H9 (cell line): ENCODE measurements at regions not wholly inside any gene's neighbourhood (a gene's known extent, or its start where the extent isn't known, plus 50 kb on each side); places are given as distances from the start of the nearest gene placed in this dataset.

ENCODE experiments used
- DNase-seq: peaks from one replicate; pipeline ENCODE4 v3.0.0-alpha.2; 2017
- H2AFZ ChIP-seq: one replicate; pipeline ENCODE4 v1.6.1; 2013; ENCODE audit warnings: mild to moderate bottlenecking, low read length, control low read depth, moderate library complexity
- H2AK5ac ChIP-seq: 2 replicates; pipeline ENCODE4 v1.6.1; 2013; ENCODE audit warnings: low read length, control low read depth, mixed read lengths; ENCODE audit not compliant: insufficient read length
- H2BK120ac ChIP-seq: one replicate; pipeline ENCODE4 v1.6.1; 2013; ENCODE audit warnings: low read depth, mild to moderate bottlenecking, low read length, control low read depth, inconsistent platforms; ENCODE audit not compliant: poor library complexity, severe bottlenecking
- H2BK12ac ChIP-seq: 2 replicates; pipeline ENCODE4 v1.6.1; 2013; ENCODE audit warnings: low read length, control low read depth, mixed read lengths, low read depth; ENCODE audit not compliant: insufficient read length
- H2BK15ac ChIP-seq: 2 replicates; pipeline ENCODE4 v1.6.1; 2013; ENCODE audit warnings: low read depth, low read length, control low read depth
- H2BK20ac ChIP-seq: one replicate; pipeline ENCODE4 v1.6.1; 2013; ENCODE audit warnings: low read depth, mild to moderate bottlenecking, low read length, control low read depth, inconsistent platforms; ENCODE audit not compliant: poor library complexity, severe bottlenecking
- H2BK5ac ChIP-seq: 2 replicates; pipeline ENCODE4 v1.6.1; 2013; ENCODE audit warnings: low read length, control low read depth, mixed read lengths; ENCODE audit not compliant: insufficient read length
- H3K14ac ChIP-seq: 2 replicates; pipeline ENCODE4 v1.6.1; 2013; ENCODE audit warnings: low read length, control low read depth; ENCODE audit not compliant: insufficient read depth
- H3K18ac ChIP-seq: 2 replicates; pipeline ENCODE4 v1.6.1; 2013; ENCODE audit warnings: low read depth, mild to moderate bottlenecking, mixed read lengths, low read length, control low read depth; ENCODE audit not compliant: insufficient read length
- H3K23ac ChIP-seq: 2 replicates; pipeline ENCODE4 v1.6.1; 2013; ENCODE audit warnings: low read length, control low read depth, mixed read lengths, low read depth; ENCODE audit not compliant: insufficient read length
- H3K23me2 ChIP-seq: 2 replicates; pipeline ENCODE4 v1.6.1; 2013; ENCODE audit warnings: low read depth, mild to moderate bottlenecking, mixed read lengths, low read length, control low read depth; ENCODE audit not compliant: insufficient read length, poor library complexity, severe bottlenecking
- H3K27ac ChIP-seq: 2 replicates; pipeline ENCODE4 v1.5.1; 2013; ENCODE audit warnings: low read length, control low read depth, mixed read lengths, low read depth; ENCODE audit not compliant: insufficient read length
- H3K27me3 ChIP-seq: 2 replicates; pipeline ENCODE4 v1.6.1; 2013; ENCODE audit warnings: low read length, control low read depth, inconsistent platforms; ENCODE audit not compliant: insufficient read depth
- H3K4ac ChIP-seq: 2 replicates; pipeline ENCODE4 v1.6.1; 2013; ENCODE audit warnings: low read depth, mild to moderate bottlenecking, control low read depth, inconsistent platforms, low read length, moderate library complexity
- H3K4me1 ChIP-seq: 2 replicates; pipeline ENCODE4 v1.6.1; 2013; ENCODE audit warnings: low read length, control low read depth, inconsistent platforms; ENCODE audit not compliant: insufficient read depth
- H3K4me2 ChIP-seq: 2 replicates; pipeline ENCODE4 v1.6.1; 2013; ENCODE audit warnings: low read length, control low read depth, mixed read lengths; ENCODE audit not compliant: insufficient read length, insufficient read depth
- H3K56ac ChIP-seq: 2 replicates; pipeline ENCODE4 v1.6.1; 2013; ENCODE audit warnings: low read depth, mild to moderate bottlenecking, mixed read lengths, low read length, control low read depth; ENCODE audit not compliant: insufficient read length
- H3K79me1 ChIP-seq: 2 replicates; pipeline ENCODE4 v1.6.1; 2013; ENCODE audit warnings: low read depth, mild to moderate bottlenecking, moderate library complexity, low read length, control low read depth, inconsistent platforms; ENCODE audit not compliant: insufficient read depth, poor library complexity, severe bottlenecking
- H3K79me2 ChIP-seq: 2 replicates; pipeline ENCODE4 v1.6.1; 2013; ENCODE audit warnings: low read length, control low read depth, inconsistent platforms; ENCODE audit not compliant: insufficient read depth
- H3K9ac ChIP-seq: 2 replicates; pipeline ENCODE4 v1.6.1; 2013; ENCODE audit warnings: low read length, control low read depth, mixed read lengths; ENCODE audit not compliant: insufficient read length; ENCODE audit errors: extremely low read depth
- H3K9me3 ChIP-seq: one replicate; pipeline ENCODE4 v1.6.1; 2013; ENCODE audit warnings: low read depth, low read length, inconsistent platforms; ENCODE audit not compliant: control insufficient read depth
- H3T11ph ChIP-seq: one replicate; pipeline ENCODE4 v1.6.1; 2013; ENCODE audit warnings: mild to moderate bottlenecking, low read length, control low read depth, inconsistent platforms
- H4K20me1 ChIP-seq: one replicate; pipeline ENCODE4 v1.6.1; 2013; ENCODE audit not compliant: control insufficient read depth, insufficient read length, insufficient read depth
- H4K5ac ChIP-seq: 2 replicates; pipeline ENCODE4 v1.6.1; 2013; ENCODE audit warnings: low read depth, mild to moderate bottlenecking, mixed read lengths, low read length, control low read depth; ENCODE audit not compliant: insufficient read length
- H4K8ac ChIP-seq: replicated peaks from 2 replicates; pipeline ENCODE4 v1.6.1; 2013; ENCODE audit warnings: low read length, control low read depth, mixed read lengths, low read depth; ENCODE audit not compliant: insufficient read length
- H4K91ac ChIP-seq: 2 replicates; pipeline ENCODE4 v1.6.1; 2013; ENCODE audit warnings: low read depth, mild to moderate bottlenecking, moderate library complexity, mixed read lengths, low read length, control low read depth; ENCODE audit not compliant: insufficient read length
- H3K27ac Mint-ChIP-seq, 3 experiments: 2 replicates in 2 of 3; 3 replicates in 1 of 3; pipeline ENCODE4 v1.8.0; 2020 to 2021; ENCODE audit warnings: mixed read lengths in 3 of 3, mild to moderate bottlenecking in 1 of 3, moderate library complexity in 1 of 3
- H3K27me3 Mint-ChIP-seq: 2 replicates; pipeline ENCODE4 v1.8.0; 2021; ENCODE audit warnings: low read depth, mild to moderate bottlenecking, moderate library complexity, mixed read lengths
- H3K36me3 Mint-ChIP-seq, 3 experiments: 2 replicates in 2 of 3; 3 replicates in 1 of 3; pipeline ENCODE4 v1.8.0; 2020 to 2021; ENCODE audit warnings: low read depth in 3 of 3, mixed read lengths in 3 of 3; ENCODE audit not compliant: insufficient read depth in 1 of 3
- H3K4me1 Mint-ChIP-seq, 2 experiments: 2 replicates each; pipeline ENCODE4 v1.8.0; 2020; ENCODE audit warnings: mixed read lengths in 2 of 2
- H3K4me3 Mint-ChIP-seq, 2 experiments: 2 replicates in 1 of 2; 3 replicates in 1 of 2; pipeline ENCODE4 v1.8.0; 2020 to 2021; ENCODE audit warnings: mild to moderate bottlenecking in 2 of 2, mixed read lengths in 2 of 2, moderate library complexity in 1 of 2
- H3K9me3 Mint-ChIP-seq, 2 experiments: 2 replicates in 1 of 2; 3 replicates in 1 of 2; pipeline ENCODE4 v1.8.0; 2020; ENCODE audit warnings: mild to moderate bottlenecking in 2 of 2, mixed read lengths in 2 of 2, moderate library complexity in 1 of 2
- TF ChIP-seq, protein P1 (sequence below): fragments of 200-600 bp; sonication (generic); conservative IDR thresholded peaks from 3 replicates; pipeline ENCODE4 v1.8.0; 2021; ENCODE audit warnings: antibody characterized with exemption, mild to moderate bottlenecking

- Histone ChIP-seq H3K18ac (no peak overlapping the region), H3T11ph (no peak overlapping the region), H2BK5ac (no peak overlapping the region), H4K20me1 (no peaks in the 10 kb centered on the region), H4K91ac (no peak overlapping the region), H3K4me1 (no peaks in the 10 kb centered on the region), H4K5ac (no peak overlapping the region), H3K9ac (no peak overlapping the region), H3K14ac (no peak overlapping the region), H3K23ac (no peak overlapping the region), H3K27me3 (no peaks in the 10 kb centered on the region), H3K56ac (no peak overlapping the region), H3K27ac (no peak overlapping the region), H3K79me1 (no peaks in the 10 kb centered on the region), H2BK15ac (no peak overlapping the region), H2AK5ac (no peak overlapping the region), H2BK20ac (no peak overlapping the region), H3K23me2 (no peaks in the 10 kb centered on the region), H4K8ac (no peak overlapping the region), H2BK120ac (no peak overlapping the region), H3K4me2 (no peak overlapping the region), H2AFZ (no peak overlapping the region), H3K9me3 (no peaks in the 10 kb centered on the region), H3K4ac (no peak overlapping the region), H3K79me2 (no peaks in the 10 kb centered on the region), H2BK12ac (no peak overlapping the region)
- H3K36me3 Mint-ChIP-seq, result no peaks in the 10 kb centered on the region; a peak in 1 of 7 replicates
- DNase-seq, result no peak
- H3K4me3 Mint-ChIP-seq, result no peak overlapping the region
- H3K27me3 Mint-ChIP-seq, result no peaks in the 10 kb centered on the region; the same call in 1 of the 2 replicates
- H3K4me1 Mint-ChIP-seq, result peaks cover 0 to 11% of the 10 kb centered on the region in 2 experiments; a peak in 1 of 4 replicates
- H3K27ac Mint-ChIP-seq, result no peak overlapping the region
- no peaks in the 10 kb centered on the region for H3K9me3 Mint-ChIP-seq
- TF ChIP-seq, protein P1, sequence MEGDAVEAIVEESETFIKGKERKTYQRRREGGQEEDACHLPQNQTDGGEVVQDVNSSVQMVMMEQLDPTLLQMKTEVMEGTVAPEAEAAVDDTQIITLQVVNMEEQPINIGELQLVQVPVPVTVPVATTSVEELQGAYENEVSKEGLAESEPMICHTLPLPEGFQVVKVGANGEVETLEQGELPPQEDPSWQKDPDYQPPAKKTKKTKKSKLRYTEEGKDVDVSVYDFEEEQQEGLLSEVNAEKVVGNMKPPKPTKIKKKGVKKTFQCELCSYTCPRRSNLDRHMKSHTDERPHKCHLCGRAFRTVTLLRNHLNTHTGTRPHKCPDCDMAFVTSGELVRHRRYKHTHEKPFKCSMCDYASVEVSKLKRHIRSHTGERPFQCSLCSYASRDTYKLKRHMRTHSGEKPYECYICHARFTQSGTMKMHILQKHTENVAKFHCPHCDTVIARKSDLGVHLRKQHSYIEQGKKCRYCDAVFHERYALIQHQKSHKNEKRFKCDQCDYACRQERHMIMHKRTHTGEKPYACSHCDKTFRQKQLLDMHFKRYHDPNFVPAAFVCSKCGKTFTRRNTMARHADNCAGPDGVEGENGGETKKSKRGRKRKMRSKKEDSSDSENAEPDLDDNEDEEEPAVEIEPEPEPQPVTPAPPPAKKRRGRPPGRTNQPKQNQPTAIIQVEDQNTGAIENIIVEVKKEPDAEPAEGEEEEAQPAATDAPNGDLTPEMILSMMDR, result no peak
Measured at GRCh38 chr18:45430041-45430440, 185.2 kb upstream of the SLC14A2 start.
